ENCODE measurements at regions not wholly inside any gene's neighbourhood (a gene's known extent, or its start where the extent isn't known, plus 50 kb on each side); places are given as distances from the start of the nearest gene placed in this dataset.

DNA sequence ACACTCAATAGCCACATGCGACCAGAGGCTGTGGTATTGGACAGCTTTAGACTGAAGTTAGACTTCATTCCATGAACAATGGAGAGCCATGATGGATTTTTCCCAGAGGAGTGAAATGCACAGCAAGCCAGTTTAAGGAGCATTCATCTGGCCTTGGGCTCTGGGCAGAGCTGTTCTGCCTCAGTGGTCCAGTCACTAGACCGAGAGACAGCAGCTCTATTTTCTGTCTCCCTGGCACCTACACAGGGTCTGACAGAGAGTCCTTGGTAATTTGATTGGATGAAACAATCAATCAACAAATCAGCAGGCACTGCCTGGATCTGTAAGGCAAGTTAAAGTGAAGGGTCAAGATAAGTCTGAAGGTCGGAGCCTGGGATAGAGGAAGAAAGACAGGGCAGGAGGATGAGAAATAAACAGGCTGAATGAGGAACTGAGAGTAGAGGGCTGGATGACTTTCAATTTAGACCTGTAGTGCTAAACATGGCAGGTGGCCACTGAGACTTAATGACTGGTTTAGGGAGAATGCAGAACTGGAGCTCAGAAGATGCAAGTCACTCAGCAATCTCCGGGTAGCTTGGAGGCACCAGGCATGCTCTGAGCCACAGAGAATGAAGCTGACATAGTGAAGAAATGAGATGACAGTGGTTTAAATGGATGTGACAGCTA, 98.5 kb upstream of the SLC25A36 start:
- Histone ChIP-seq H3K4me2 (ENCODE audit: low read length) (no peak overlapping the region), H3K9me2 (ENCODE audit: insufficient read depth, low read length) (no peaks in the 10 kb centered on the region), H2AFZ (ENCODE audit: low read depth, low read length) (no peak overlapping the region), H4K20me1 (ENCODE audit: insufficient read depth) (no peaks in the 10 kb centered on the region), H3K9me3 (ENCODE audit: low read length) (no peaks in the 10 kb centered on the region), H3K79me2 (replicated peaks; ENCODE audit: insufficient read depth, low read length) (no peaks in the 10 kb centered on the region), H3K36me3 (ENCODE audit: insufficient read depth, low read length) (no peaks in the 10 kb centered on the region), H3K27me3 (ENCODE audit: insufficient read depth, low read depth, low read length) (no peaks in the 10 kb centered on the region), H3K27ac (ENCODE audit: low read length) (no peak overlapping the region), H3K4me3 (ENCODE audit: low read length) (no peak overlapping the region), H3F3A (ENCODE audit: insufficient read depth, low read length, poor library complexity, severe bottlenecking) (no peaks in the 10 kb centered on the region), H3K9ac (ENCODE audit: low read length) (no peak overlapping the region)
- TF ChIP-seq EZH2 (IDR thresholded peaks at IDR 0.05; ENCODE audit: borderline replicate concordance, insufficient read depth, low read length, poor library complexity, severe bottlenecking): no peak
- no peak for TF ChIP-seq TAF1 (IDR thresholded peaks at IDR 0.05; ENCODE audit: low read depth)
- TF ChIP-seq, protein P1, sequence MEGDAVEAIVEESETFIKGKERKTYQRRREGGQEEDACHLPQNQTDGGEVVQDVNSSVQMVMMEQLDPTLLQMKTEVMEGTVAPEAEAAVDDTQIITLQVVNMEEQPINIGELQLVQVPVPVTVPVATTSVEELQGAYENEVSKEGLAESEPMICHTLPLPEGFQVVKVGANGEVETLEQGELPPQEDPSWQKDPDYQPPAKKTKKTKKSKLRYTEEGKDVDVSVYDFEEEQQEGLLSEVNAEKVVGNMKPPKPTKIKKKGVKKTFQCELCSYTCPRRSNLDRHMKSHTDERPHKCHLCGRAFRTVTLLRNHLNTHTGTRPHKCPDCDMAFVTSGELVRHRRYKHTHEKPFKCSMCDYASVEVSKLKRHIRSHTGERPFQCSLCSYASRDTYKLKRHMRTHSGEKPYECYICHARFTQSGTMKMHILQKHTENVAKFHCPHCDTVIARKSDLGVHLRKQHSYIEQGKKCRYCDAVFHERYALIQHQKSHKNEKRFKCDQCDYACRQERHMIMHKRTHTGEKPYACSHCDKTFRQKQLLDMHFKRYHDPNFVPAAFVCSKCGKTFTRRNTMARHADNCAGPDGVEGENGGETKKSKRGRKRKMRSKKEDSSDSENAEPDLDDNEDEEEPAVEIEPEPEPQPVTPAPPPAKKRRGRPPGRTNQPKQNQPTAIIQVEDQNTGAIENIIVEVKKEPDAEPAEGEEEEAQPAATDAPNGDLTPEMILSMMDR (IDR thresholded peaks at IDR 0.05; ENCODE audit: poor library complexity, severe bottlenecking): no peak

DNA sequence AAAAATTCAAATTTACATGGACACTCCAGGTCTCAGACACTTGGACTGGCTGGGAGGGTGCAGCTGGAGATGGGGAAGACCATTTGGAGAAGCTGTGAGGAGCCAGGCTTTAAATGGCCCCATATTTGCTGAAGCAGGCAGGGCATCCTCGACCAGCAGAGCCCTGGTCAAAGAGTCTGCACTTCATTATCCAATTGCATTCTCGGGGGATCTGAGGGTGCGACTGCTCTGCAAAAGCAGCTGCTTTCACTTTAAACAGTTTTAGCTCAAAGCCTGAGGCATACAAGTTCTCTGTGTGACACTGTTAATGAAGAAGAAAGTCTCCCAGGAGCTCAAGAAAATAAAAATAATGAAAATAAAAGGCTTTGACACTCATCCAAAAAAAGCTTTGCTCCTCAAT, 98.0 kb upstream of the SLC25A36 start:
- Histone ChIP-seq H3K27ac (ENCODE audit: low read length) (no peak overlapping the region), H3K79me2 (replicated peaks; ENCODE audit: insufficient read depth, low read length) (no peaks in the 10 kb centered on the region), H3K36me3 (ENCODE audit: insufficient read depth, low read length) (no peaks in the 10 kb centered on the region), H3K9me3 (ENCODE audit: low read length) (no peaks in the 10 kb centered on the region), H3K4me3 (ENCODE audit: low read length) (no peak overlapping the region), H3K4me2 (ENCODE audit: low read length) (no peak overlapping the region), H3K9me2 (ENCODE audit: insufficient read depth, low read length) (no peaks in the 10 kb centered on the region), H4K20me1 (ENCODE audit: insufficient read depth) (no peaks in the 10 kb centered on the region), H3K9ac (ENCODE audit: low read length) (no peak overlapping the region), H2AFZ (ENCODE audit: low read depth, low read length) (no peak overlapping the region), H3F3A (ENCODE audit: insufficient read depth, low read length, poor library complexity, severe bottlenecking) (no peaks in the 10 kb centered on the region), H3K27me3 (ENCODE audit: insufficient read depth, low read depth, low read length) (no peaks in the 10 kb centered on the region)
- no peak for TF ChIP-seq TAF1 (IDR thresholded peaks at IDR 0.05; ENCODE audit: low read depth)
- TF ChIP-seq POLR2AphosphoS5 (IDR thresholded peaks at IDR 0.05): no peak
- TF ChIP-seq MXI1 (conservative IDR thresholded peaks at IDR 0.05; ENCODE audit: poor library complexity, severe bottlenecking): no peak
- no peak for TF ChIP-seq SMC3 (conservative IDR thresholded peaks at IDR 0.05; ENCODE audit: poor library complexity)
- TF ChIP-seq, protein P2, sequence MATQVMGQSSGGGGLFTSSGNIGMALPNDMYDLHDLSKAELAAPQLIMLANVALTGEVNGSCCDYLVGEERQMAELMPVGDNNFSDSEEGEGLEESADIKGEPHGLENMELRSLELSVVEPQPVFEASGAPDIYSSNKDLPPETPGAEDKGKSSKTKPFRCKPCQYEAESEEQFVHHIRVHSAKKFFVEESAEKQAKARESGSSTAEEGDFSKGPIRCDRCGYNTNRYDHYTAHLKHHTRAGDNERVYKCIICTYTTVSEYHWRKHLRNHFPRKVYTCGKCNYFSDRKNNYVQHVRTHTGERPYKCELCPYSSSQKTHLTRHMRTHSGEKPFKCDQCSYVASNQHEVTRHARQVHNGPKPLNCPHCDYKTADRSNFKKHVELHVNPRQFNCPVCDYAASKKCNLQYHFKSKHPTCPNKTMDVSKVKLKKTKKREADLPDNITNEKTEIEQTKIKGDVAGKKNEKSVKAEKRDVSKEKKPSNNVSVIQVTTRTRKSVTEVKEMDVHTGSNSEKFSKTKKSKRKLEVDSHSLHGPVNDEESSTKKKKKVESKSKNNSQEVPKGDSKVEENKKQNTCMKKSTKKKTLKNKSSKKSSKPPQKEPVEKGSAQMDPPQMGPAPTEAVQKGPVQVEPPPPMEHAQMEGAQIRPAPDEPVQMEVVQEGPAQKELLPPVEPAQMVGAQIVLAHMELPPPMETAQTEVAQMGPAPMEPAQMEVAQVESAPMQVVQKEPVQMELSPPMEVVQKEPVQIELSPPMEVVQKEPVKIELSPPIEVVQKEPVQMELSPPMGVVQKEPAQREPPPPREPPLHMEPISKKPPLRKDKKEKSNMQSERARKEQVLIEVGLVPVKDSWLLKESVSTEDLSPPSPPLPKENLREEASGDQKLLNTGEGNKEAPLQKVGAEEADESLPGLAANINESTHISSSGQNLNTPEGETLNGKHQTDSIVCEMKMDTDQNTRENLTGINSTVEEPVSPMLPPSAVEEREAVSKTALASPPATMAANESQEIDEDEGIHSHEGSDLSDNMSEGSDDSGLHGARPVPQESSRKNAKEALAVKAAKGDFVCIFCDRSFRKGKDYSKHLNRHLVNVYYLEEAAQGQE (IDR thresholded peaks at IDR 0.05; ENCODE audit: borderline replicate concordance): no peak
- no peak for TF ChIP-seq EZH2 (IDR thresholded peaks at IDR 0.05; ENCODE audit: borderline replicate concordance, insufficient read depth, low read length, poor library complexity, severe bottlenecking)
- TF ChIP-seq RAD21 (conservative IDR thresholded peaks at IDR 0.05): no peak
- no peak for TF ChIP-seq EP300 (conservative IDR thresholded peaks at IDR 0.05; ENCODE audit: poor library complexity, severe bottlenecking)
- TF ChIP-seq, protein P1 (IDR thresholded peaks at IDR 0.05; ENCODE audit: poor library complexity, severe bottlenecking): no peak
